ENCODE measurements at regions not wholly inside any gene's neighbourhood (a gene's known extent, or its start where the extent isn't known, plus 50 kb on each side); places are given as distances from the start of the nearest gene placed in this dataset.
A peak's percentile ranks its signal among the peaks of the same experiment; 100 is the strongest.
"Not testable (repeated sequence)": the region's sequence is repeated elsewhere in the genome, so short reads cannot be mapped to it uniquely, and the experiment has no call there.

DNA sequence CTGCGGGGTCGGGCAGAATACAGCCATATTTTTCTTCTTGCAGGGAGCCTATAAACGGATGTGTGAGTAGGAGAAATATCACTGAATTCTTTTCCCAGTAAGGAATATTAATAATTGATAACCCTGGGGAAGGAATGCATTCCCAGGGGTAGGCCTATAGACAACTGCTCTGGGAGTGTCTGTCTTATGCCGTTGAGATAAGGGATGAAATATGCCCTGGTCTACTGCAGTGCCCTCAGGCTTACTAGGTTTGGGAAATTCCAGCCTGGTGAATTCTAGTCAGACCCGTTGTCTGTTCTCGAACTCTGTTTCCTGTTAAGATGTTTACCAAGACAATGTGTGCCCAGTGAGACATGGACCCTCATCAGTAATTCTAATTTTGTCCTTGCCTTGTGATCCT lies 1129.3 kb downstream of the ZPLD1 start:
- DNase-seq; in situ Hi-C loops (cut with HindIII; ENCODE audit: low pct_ligation_motif_present, low pct_unique_long_range_greater_than_20kb, low sequenced_read_pairs): not testable (repeated sequence)

- in situ Hi-C loops (cut with HindIII; ENCODE audit: low pct_ligation_motif_present, low pct_unique_long_range_greater_than_20kb, low sequenced_read_pairs) = no loop called here
- no peak for DNase-seq
These were observed 1151.0 kb downstream of the ZPLD1 start for GRCh38 chr3:103585809-103586208.

GRCh38 chr3:103589770-103590169 lies 1155.0 kb downstream of the ZPLD1 start:
- in situ Hi-C loops (cut with HindIII; ENCODE audit: low pct_ligation_motif_present, low pct_unique_long_range_greater_than_20kb, low sequenced_read_pairs) = no loop called here
- no peak for DNase-seq

DNA sequence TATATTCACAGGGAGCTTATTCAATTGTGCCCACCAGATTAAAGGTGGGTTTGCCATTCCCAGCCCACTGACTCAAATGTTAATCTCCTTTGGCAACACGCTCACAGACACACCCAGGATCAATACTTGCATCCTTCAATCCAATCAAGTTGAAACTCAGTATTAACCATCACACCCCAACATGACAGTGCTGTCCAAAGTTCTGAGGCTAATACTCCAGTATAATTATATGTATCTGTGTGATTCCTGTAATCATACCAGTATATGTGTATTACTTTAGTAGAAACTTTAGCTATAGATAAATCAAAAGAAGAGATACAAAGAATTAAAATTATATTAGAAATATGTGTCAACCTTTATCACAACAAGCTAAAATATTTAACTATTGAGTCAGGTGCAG lies 1166.0 kb downstream of the ZPLD1 start:
- in situ Hi-C loops (cut with HindIII; ENCODE audit: low pct_ligation_motif_present, low pct_unique_long_range_greater_than_20kb, low sequenced_read_pairs) = no loop called here
- no peak for DNase-seq

DNA sequence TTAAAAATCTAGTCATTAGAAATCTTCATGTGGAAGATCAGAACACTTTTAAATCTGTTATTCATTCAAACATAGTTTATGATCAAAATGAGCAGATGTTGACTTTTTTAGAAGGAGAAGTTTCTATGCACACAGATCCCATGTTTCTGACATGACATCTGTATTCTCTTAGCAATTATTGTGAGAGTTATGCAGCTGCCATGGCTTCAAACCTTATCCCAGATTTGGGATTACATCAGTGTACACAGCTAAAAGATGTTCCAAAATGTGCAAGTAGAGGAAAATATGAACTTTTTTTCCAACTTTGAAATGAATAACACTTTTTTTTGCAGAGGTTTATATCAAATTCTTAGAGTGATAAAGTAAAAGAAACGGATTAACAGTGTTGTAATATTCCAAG lies 1166.9 kb downstream of the ZPLD1 start:
- DNase-seq = no peak
- in situ Hi-C loops (cut with HindIII; ENCODE audit: low pct_ligation_motif_present, low pct_unique_long_range_greater_than_20kb, low sequenced_read_pairs) = no loop called here

DNA sequence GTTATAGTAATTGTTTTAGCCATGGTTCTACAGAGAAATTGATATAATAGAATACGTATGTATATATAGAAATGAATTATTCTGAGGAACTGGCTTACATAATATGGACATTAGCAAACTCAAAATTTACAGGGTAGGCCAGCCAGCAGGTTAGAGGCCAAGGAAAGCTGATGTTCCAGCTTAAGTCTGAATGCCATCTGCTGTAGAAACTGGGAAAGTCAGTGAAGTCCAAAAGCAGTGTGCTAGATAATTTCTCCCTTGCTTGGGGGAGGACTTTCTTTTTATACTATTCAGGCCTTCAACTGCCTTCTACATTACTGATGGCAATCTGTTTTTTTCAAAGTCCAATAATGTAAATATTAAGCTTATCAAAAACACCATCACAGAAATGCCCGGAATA lies 1174.7 kb downstream of the ZPLD1 start:
- in situ Hi-C loops (cut with HindIII; ENCODE audit: low pct_ligation_motif_present, low pct_unique_long_range_greater_than_20kb, low sequenced_read_pairs) = no loop called here
- DNase-seq = peak; percentile 1

DNA sequence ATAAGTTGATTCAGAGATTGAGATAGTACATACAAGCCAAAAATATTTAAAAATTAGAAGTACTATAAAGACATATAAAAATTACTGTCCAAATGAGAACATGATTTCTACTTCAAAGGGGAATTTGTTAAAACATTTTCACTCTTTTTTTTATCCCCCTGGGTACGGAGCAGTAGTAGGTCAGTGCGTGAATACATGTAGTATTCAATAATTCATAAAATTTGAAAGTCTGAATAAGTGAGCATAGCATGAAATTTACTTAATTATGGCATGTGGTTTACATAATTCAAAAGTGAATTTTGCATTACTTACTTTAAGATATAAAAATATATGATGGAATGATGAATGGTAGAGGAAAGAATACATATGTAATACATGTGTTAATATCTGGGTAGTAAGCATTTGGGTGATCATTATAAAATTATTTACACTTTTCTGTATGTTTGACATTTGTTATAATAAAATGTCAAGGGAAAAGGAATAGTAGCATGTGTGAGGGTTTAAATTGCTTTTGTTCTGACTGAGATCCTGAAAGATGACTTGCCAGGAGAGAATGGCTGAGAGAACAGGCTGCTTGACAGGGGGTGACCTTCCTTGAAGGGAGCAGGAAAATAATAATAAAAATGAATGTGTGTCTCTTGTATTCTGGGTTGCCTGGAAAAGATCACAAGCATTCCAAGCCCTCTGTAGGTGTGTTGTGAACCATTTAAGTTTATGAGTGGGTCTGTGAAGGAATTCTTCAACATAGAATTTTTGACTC lies 1178.8 kb downstream of the ZPLD1 start:
- in situ Hi-C loops (cut with HindIII; ENCODE audit: low pct_ligation_motif_present, low pct_unique_long_range_greater_than_20kb, low sequenced_read_pairs) = no loop called here

GRCh38 chr3:103614719-103615118 lies 1179.9 kb downstream of the ZPLD1 start:
- in situ Hi-C loops (cut with HindIII; ENCODE audit: low pct_ligation_motif_present, low pct_unique_long_range_greater_than_20kb, low sequenced_read_pairs) = no loop called here

More for the DNA sequence above, 1178.8 kb downstream of the ZPLD1 start:
- DNase-seq = no peak

GRCh38 chr3:103617961-103618360 lies 1183.1 kb downstream of the ZPLD1 start:
- DNase-seq = no peak
- in situ Hi-C loops (cut with HindIII; ENCODE audit: low pct_ligation_motif_present, low pct_unique_long_range_greater_than_20kb, low sequenced_read_pairs) = no loop called here

More at GRCh38 chr3:103614719-103615118, 1179.9 kb downstream of the ZPLD1 start:
- DNase-seq = no peak

DNA sequence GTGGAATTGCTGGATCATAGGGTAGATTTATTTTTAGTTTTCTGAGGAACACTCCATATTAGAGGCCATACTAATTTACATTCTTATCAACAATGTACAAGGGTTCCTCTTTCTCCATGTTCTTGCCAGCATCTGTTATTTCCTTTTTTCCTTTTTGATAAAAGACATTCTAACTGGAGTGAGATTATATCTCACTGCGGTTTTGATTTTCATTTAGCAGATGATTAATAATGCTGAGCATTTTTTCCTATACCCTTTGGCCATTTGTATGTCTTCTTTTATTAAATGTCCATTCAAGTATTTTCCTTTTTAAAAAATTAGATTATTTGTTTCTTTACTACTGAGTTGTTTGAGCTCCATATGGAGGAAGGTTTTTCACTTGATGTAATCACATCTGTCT lies 1189.5 kb downstream of the ZPLD1 start:
- in situ Hi-C loops (cut with HindIII; ENCODE audit: low pct_ligation_motif_present, low pct_unique_long_range_greater_than_20kb, low sequenced_read_pairs) = no loop called here
- no peak for DNase-seq

GRCh38 chr3:103629391-103629790 lies 1194.6 kb downstream of the ZPLD1 start:
- no peak for DNase-seq
- in situ Hi-C loops (cut with HindIII; ENCODE audit: low pct_ligation_motif_present, low pct_unique_long_range_greater_than_20kb, low sequenced_read_pairs) = no loop called here

DNA sequence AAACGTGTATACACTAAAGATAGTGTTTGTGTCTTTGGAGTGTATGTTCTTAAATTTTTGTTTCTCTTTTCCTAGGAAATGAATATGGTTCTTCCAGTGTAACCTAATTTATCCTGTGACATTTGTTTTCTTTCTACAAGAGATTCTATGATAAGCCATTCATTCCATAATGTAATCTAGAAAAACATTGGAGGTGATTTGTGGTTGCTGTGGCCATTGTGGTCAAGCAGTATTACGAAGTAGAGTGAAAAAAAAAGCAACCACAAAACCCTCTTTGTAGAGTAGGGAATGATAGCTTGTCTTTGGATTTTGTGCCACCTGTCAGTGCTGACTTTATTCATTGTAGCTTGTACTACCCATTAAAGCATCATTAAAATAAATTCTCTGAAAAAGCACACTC lies 1209.6 kb downstream of the ZPLD1 start:
- no peak for DNase-seq
- in situ Hi-C loops (cut with HindIII; ENCODE audit: low pct_ligation_motif_present, low pct_unique_long_range_greater_than_20kb, low sequenced_read_pairs) = no loop called here

GRCh38 chr3:103653996-103654395 lies 1219.2 kb downstream of the ZPLD1 start:
- in situ Hi-C loops (cut with HindIII; ENCODE audit: low pct_ligation_motif_present, low pct_unique_long_range_greater_than_20kb, low sequenced_read_pairs) = no loop called here
- no peak for DNase-seq

GRCh38 chr3:103657756-103658155 lies 1222.9 kb downstream of the ZPLD1 start:
- in situ Hi-C loops (cut with HindIII; ENCODE audit: low pct_ligation_motif_present, low pct_unique_long_range_greater_than_20kb, low sequenced_read_pairs) = no loop called here
- DNase-seq = no peak

GRCh38 chr3:103660810-103661209 lies 1226.0 kb downstream of the ZPLD1 start:
- DNase-seq = no peak
- in situ Hi-C loops (cut with HindIII; ENCODE audit: low pct_ligation_motif_present, low pct_unique_long_range_greater_than_20kb, low sequenced_read_pairs) = no loop called here

DNA sequence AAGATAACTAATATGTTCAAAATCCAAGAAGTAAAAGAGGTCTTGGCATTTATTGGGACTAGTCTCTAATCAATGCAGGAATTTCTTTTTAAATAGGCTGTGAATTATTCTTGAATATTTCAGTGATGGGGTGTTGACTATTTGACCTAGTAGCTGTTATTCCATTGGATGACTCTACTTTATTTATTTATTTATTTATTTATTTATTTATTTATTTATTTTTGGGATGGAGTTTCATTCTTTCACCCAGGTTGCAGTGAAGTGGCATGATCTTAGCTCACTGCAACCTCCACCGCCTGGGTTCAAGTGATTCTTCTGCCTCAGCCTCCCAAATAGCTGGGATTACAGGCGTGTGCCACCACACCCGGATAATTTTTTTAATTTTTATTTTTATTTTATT lies 1227.8 kb downstream of the ZPLD1 start:
- in situ Hi-C loops (cut with HindIII; ENCODE audit: low pct_ligation_motif_present, low pct_unique_long_range_greater_than_20kb, low sequenced_read_pairs) = no loop called here
- DNase-seq = no peak

- DNase-seq = no peak
- in situ Hi-C loops (cut with HindIII; ENCODE audit: low pct_ligation_motif_present, low pct_unique_long_range_greater_than_20kb, low sequenced_read_pairs) = no loop called here
These were observed 1237.5 kb downstream of the ZPLD1 start for GRCh38 chr3:103672346-103672745.

DNA sequence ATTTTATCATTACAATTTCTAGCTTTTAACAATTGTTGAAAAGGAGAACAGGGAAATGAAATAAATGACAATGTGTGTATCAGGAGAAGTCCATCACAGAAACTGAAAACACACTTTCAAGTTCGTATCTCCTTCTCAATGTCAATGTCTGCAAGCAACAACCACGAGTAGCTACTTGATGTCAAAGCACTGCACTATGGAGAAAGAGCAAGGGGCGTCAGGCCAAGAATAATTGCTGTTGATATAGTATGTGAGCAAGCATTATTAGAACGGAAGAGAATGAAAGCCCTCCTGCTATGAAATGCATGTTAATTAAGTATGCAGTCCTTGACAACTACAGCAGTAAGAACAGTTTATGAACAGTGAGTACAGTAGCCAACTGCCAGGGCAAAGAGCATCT lies 1250.1 kb downstream of the ZPLD1 start:
- in situ Hi-C loops (cut with HindIII; ENCODE audit: low pct_ligation_motif_present, low pct_unique_long_range_greater_than_20kb, low sequenced_read_pairs) = no loop called here
- DNase-seq = no peak

GRCh38 chr3:103685939-103686338 lies 1251.1 kb downstream of the ZPLD1 start:
- no peak for DNase-seq
- in situ Hi-C loops (cut with HindIII; ENCODE audit: low pct_ligation_motif_present, low pct_unique_long_range_greater_than_20kb, low sequenced_read_pairs) = no loop called here

DNA sequence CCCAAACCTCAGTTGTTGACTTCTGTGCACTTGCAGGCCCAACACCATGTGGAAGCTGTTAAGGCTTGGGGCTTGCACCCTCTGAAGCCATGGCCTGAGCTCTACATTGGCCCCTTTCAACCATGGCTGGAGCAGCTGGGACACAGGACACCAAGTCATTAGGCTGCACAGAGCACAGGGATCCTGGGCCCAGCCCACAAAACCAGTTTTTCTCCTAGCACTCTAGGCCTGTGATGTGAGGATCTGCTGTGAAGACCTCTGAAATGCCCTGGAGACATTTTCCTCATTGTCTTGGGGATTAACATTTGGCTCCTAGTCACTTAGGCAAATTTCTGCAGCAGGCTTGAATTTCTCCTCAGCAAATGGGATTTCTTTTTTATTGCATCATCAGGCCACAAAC lies 1255.7 kb downstream of the ZPLD1 start:
- DNase-seq = no peak
- in situ Hi-C loops (cut with HindIII; ENCODE audit: low pct_ligation_motif_present, low pct_unique_long_range_greater_than_20kb, low sequenced_read_pairs) = no loop called here

DNA sequence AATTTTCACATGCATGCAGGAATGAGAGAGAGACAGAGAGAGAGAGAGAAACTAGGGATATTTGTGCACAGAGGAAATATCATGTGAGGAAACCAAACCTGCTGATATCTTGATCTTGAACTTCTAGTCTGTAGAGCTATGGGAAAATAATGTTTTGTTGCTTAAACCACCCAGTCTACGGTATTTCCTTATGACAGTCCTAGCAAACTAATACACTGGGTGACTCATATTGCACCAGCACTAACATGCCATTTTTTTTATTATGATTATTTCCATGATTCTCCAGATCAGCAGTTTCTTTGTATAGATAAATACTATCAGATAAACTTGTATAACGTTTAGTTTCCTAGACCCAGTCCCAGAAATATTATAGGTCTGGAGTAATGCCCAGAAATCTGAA lies 1259.0 kb downstream of the ZPLD1 start:
- in situ Hi-C loops (cut with HindIII; ENCODE audit: low pct_ligation_motif_present, low pct_unique_long_range_greater_than_20kb, low sequenced_read_pairs) = no loop called here

More for the DNA sequence above, 1259.0 kb downstream of the ZPLD1 start:
- no peak for DNase-seq
